ENCODE measurements at regions not wholly inside any gene's neighbourhood (a gene's known extent, or its start where the extent isn't known, plus 50 kb on each side); places are given as distances from the start of the nearest gene placed in this dataset.
"Not testable (repeated sequence)": the region's sequence is repeated elsewhere in the genome, so short reads cannot be mapped to it uniquely, and the experiment has no call there.

DNA sequence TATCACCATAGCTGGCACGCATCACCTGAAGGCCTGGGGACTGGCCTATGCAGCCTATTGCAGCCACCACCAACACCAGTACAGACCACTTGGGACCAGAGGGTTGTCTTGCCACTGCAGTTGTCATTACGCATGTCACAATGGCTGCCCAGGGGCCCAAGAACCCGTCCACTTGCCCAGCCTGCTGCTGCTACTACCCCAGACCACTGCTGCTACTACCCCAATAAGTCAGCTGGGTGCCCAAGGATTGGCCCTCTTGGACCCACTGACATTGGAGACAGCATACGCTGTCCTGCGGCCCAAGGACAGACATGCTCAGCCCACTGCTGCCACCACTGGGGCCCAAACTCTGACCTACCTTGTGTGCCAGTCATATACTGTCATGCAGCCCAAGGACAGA, 102.7 kb upstream of the OR9Q1 start:
- no peak for DNase-seq

- DNase-seq, result no peak
These were observed 91.6 kb upstream of the OR9Q1 start for GRCh38 chr11:57932105-57932504.

GRCh38 chr11:57935402-57936049, 88.2 kb upstream of the OR9Q1 start:
- DNase-seq, result no peak

DNA sequence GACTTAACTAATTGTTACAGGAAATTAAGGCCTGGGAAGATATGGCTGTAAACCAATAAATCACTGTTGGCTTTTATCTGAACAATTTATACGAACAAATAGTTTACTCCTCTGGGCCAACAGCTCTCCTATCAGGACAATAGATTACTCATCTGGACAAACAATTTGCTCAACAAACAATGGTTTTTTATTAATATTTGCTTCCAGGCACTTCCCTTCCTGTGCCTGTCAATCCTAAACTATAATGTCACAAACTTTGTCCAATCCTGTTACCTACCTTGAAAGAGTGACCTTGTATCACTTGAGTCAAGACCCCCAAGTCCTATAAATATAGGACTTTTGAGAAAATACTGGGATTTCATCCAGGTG, 87.6 kb upstream of the OR9Q1 start:
- no peak for DNase-seq

DNA sequence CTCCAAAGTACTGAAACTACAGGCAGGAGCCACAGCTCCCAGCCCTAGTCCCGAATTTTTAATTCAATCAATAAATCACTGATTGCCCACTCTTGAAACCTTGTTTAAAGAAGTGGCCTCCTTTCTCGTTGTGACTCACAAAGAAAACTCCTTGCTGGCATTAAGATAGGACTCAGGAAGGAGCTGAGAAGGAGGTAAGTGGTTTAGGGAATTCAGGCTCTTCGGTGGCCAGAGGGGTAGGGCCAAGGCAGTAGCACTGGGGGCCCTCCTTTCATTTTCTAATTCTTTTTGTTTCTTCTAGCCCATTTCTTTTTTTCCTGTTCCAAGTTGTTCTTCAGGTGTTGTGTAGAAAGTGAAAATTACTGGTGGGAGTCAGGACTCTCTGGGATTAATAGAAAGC, 86.2 kb upstream of the OR9Q1 start:
- no peak for DNase-seq

DNA sequence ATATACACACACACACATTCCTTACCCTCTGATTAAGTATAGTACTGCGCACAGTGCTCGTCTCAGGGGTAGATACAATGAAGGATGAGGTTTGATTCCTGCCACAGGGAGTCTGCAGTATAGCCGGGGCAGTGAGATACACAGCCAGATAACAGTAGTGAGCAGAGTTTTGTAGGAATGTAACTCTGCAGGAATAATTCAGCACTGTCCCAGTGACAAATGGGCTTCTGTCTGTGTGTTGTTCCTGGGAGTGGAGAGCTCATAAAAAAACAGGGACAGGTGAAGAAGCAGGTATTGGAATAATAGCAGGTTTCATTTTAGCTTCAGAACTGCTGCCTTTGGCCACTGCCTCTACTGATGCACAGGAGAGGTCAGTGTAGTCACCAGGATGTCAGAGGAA, 85.3 kb upstream of the OR9Q1 start:
- no peak for DNase-seq

- no peak for DNase-seq
These were observed 83.5 kb upstream of the OR9Q1 start for GRCh38 chr11:57940044-57940756.

DNA sequence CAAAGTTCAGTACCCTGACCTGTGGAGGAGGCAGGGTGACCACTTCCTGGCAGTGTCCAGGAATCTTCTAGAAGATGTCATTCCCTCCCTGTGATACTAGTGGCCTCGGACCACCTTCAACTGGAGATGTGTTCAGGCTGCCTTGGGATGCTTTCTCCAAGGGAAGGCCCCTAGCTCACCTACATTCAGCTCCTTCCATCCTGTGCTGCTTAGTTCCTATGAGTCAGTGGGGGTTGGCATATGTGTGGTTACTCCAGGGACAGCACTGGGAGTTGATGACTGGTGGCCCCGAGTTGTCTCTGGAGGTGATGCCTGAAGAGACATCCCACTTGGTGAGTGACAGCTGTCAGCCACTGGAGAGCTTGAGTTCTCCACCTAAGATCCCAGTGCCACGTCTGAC, 81.8 kb upstream of the OR9Q1 start:
- no peak for DNase-seq

- no peak for DNase-seq
These were observed 80.9 kb upstream of the OR9Q1 start for GRCh38 chr11:57942808-57943207.

DNA sequence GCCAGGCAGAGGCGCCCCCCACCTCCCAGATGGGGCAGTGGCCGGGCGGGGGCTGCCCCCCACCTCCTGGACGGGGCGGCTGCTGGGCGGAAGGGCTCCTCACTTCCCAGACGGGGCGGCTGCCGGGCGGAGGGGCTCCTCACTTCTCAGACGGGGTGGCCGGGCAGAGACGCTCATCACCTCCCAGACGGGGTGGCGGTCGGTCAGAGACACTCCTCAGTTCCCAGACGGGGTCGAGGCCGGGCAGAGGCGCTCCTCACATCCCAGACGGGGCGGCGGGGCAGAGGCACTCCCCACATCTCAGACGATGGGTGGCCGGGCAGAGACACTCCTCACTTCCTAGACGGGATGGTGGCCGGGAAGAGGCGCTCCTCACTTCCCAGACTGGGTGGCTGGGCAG, 79.9 kb upstream of the OR9Q1 start:
- DNase-seq, result not testable (repeated sequence)

GRCh38 chr11:57946628-57947027, 77.1 kb upstream of the OR9Q1 start:
- no peak for DNase-seq

DNA sequence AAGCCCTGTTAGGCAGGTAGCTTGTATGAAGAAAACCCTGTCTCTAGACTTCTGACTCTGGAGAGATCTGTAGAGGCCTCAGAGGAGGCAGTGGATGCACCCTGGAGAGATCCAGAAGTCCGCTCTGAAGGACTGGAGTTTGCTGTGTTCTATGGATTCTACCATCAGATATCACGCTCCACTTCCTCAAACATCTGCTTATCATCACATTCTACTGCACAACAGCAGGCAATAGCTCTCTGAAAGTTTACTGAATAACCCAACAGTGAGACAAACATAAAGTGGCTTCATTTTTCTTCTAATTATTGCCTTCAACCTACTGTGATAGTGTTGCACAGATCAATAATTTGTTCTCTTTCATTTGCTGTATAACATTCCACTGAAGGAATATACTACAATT, 59.0 kb upstream of the OR9Q1 start:
- no peak for DNase-seq

GRCh38 chr11:57971272-57972012, 52.2 kb upstream of the OR9Q1 start:
- no peak for DNase-seq

GRCh38 chr11:57972013-57972367, 51.7 kb upstream of the OR9Q1 start:
- DNase-seq, result no peak

Data from activated CD8-positive, alpha-beta memory T cell treated with anti-CD3 and anti-CD28 coated beads, Interleukin-2, amount 50 U/mL, for 48 hours (primary cell).